Effector memory CD4-positive, alpha-beta T cell (primary cell): ENCODE measurements at regions not wholly inside any gene's neighbourhood (a gene's known extent, or its start where the extent isn't known, plus 50 kb on each side); places are given as distances from the start of the nearest gene placed in this dataset.

ENCODE experiments used
- DNase-seq, 3 donors: peaks; one replicate each; pipeline ENCODE4 v3.0.0-alpha.2; 2020
- H3K27ac ChIP-seq: 2 replicates; pipeline ENCODE4 v1.7.0; 2013; ENCODE audit warnings: mild to moderate bottlenecking, low read length, moderate library complexity; ENCODE audit not compliant: insufficient read depth, poor library complexity, severe bottlenecking
- H3K27me3 ChIP-seq: replicated peaks from 2 replicates; pipeline ENCODE4 v1.7.0; 2013; ENCODE audit warnings: mild to moderate bottlenecking, low read length; ENCODE audit not compliant: insufficient read depth, control insufficient read depth, poor library complexity, severe bottlenecking
- H3K36me3 ChIP-seq: 2 replicates; pipeline ENCODE4 v1.7.0; 2013; ENCODE audit warnings: mild to moderate bottlenecking, low read length, moderate library complexity; ENCODE audit not compliant: control insufficient read depth, insufficient read depth
- H3K4me1 ChIP-seq: 2 replicates; pipeline ENCODE4 v1.7.0; 2013; ENCODE audit warnings: low read length, mild to moderate bottlenecking; ENCODE audit not compliant: control insufficient read depth, insufficient read depth, poor library complexity, severe bottlenecking
- H3K4me3 ChIP-seq: 2 replicates; pipeline ENCODE4 v1.7.0; 2013; ENCODE audit warnings: low read length, low read depth, mild to moderate bottlenecking; ENCODE audit not compliant: insufficient read depth, poor library complexity, severe bottlenecking
- H3K9me3 ChIP-seq: 2 replicates; pipeline ENCODE4 v1.7.0; 2013; ENCODE audit warnings: mild to moderate bottlenecking, low read length, moderate library complexity; ENCODE audit not compliant: control insufficient read depth

DNA sequence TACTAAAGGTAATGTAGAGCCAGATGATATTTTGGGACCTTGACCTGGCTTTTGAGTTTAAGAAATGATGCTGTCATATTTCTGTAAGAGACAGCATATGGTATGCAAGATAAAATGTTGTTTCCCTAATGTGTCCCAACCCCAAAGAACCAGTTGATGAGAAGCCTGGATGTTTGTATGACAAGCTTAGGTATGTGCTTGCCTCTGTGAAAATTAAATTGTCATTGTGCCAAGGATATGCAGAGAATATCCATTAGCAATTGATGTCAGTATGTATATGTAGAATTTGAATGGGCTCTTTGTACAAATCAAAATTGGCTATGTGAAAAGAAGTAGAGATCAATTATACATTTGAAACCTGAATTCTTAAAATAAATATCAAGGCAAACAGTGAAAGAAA lies 650.8 kb upstream of the EYS start:
- H3K36me3 ChIP-seq, result no peaks in the 10 kb centered on the region
- H3K27me3 ChIP-seq, result no peaks in the 10 kb centered on the region
- DNase-seq, result no peak
- H3K4me3 ChIP-seq, result no peak overlapping the region
- no peaks in the 10 kb centered on the region for H3K4me1 ChIP-seq
- no peaks in the 10 kb centered on the region for H3K9me3 ChIP-seq
- H3K27ac ChIP-seq, result no peak overlapping the region

DNA sequence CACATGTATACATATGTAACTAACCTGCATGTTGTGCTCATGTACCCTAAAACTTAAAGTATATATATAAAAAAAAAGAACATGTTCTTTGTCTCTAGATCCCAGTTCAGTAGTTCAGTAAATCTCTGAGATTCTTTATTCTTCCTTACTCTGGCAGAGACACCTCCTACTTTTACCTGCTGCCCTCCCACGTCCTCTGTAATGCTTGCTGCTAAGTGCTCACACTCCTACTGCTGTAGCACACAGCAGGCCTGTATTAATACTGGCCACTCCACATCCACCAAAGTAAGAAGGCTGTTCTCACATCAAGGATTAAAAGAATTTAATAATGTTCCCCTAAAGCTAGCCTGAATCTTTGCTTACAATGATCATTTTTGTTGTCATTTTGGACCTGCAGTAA lies 648.4 kb upstream of the EYS start:
- no peak overlapping the region for H3K4me3 ChIP-seq
- H3K9me3 ChIP-seq, result no peaks in the 10 kb centered on the region
- H3K4me1 ChIP-seq, result no peaks in the 10 kb centered on the region
- no peak for DNase-seq
- no peak overlapping the region for H3K27ac ChIP-seq
- no peaks in the 10 kb centered on the region for H3K36me3 ChIP-seq
- H3K27me3 ChIP-seq, result no peaks in the 10 kb centered on the region

DNA sequence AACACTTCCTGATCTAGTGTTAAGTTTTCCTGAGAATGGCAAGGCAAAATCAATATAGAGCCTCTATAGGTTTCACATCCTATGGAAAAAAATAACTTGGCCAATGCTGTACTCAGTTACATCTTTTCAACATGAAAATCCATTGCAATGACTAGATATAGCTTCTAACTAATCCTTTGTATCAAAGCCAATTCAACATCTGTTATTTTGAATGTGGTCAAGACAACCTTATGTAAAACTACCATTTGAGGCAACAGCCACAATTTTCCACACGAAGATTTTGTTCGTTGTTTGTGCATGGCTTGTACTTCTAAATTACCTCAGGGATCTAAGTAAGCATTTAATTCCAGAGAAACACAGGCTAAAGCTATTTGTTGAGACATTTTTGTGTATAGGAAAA lies 637.8 kb upstream of the EYS start:
- Histone ChIP-seq H3K4me1 (no peaks in the 10 kb centered on the region), H3K9me3 (no peaks in the 10 kb centered on the region)
- DNase-seq, result no peak

DNA sequence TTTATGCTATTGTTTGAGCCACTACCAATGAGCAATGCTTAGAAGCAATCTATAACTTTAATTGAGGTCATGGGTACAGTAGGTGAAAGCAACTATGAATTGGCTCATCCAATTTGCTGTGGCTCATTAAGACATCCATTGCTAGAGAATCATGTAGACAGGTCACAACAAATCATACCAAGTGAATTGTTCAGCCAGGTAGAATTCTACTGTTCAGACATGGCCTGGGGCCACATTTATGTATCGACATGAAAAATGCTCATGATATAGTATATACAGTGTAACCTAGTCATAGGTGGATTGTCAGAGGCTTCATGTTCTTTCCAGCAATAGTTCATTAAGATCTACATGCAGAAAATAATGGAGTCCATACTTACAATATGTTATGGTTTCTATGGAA lies 633.7 kb upstream of the EYS start:
- Histone ChIP-seq H3K27me3 (no peaks in the 10 kb centered on the region), H3K9me3 (no peaks in the 10 kb centered on the region), H3K27ac (no peak overlapping the region), H3K4me1 (no peaks in the 10 kb centered on the region), H3K36me3 (no peaks in the 10 kb centered on the region), H3K4me3 (no peak overlapping the region)
- DNase-seq, result no peak

More for the DNA sequence above, 637.8 kb upstream of the EYS start:
- Histone ChIP-seq H3K27ac (no peak overlapping the region), H3K4me3 (no peak overlapping the region), H3K27me3 (no peaks in the 10 kb centered on the region), H3K36me3 (no peaks in the 10 kb centered on the region)

DNA sequence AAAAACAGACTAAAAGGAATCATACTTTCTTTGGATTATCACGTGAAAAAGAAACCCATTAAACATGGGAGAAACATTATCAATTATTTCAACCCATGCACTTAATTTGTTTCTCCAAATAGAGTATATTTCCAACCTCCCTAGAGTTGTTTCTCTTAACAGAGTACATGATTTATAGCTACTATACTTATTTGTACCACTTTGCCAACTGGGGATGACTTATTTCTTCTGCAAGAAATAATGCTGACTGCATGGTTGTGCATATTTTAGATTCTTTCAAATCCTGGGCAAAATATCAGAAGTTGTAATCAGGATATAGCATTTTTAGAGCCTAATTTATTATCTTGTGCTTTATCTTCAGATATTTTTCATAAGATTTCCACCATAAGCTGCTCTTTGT lies 629.1 kb upstream of the EYS start:
- Histone ChIP-seq H3K9me3 (no peaks in the 10 kb centered on the region), H3K4me1 (no peaks in the 10 kb centered on the region), H3K36me3 (no peaks in the 10 kb centered on the region), H3K27ac (no peak overlapping the region), H3K27me3 (no peaks in the 10 kb centered on the region), H3K4me3 (no peak overlapping the region)
- no peak for DNase-seq

DNA sequence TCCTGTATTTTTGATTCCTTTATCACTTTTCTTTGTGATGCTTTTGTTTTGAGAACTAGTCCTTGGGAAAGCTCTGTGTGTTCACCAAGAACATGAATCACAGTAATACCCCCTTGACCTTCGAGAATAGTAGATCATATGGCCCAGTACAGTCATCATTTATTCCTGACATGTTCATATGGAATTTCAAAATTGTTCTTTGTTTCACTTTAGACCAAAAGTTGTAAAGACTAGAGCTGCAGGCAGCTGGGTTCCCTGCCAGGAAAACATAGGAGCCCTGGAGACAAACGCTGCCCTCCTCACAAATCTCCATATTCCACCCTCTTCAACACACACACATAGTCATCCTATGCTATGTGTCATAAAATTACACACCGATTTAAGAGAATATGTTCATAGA lies 621.2 kb upstream of the EYS start:
- DNase-seq, result no peak
- Histone ChIP-seq H3K36me3 (no peaks in the 10 kb centered on the region), H3K4me1 (no peaks in the 10 kb centered on the region), H3K9me3 (no peaks in the 10 kb centered on the region), H3K27ac (no peak overlapping the region), H3K4me3 (no peak overlapping the region), H3K27me3 (no peaks in the 10 kb centered on the region)

DNA sequence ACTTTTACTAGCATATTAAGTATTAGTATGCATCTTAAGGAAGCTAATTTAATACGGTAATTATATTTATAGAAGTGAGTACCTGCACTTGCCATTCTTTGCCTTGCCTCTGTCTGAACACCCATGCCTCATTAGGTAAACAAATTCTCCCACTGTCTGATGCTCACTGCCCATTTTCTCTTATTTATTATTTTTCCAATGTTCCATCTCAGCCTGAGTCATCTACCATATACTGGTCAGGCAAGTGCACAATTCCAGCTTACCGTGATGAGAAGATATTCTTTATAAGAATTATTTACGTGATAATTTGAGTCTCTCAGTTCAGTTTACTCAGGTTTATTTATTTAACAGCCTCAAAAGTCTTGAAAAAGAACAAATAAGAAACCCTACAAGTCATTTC lies 619.2 kb upstream of the EYS start:
- Histone ChIP-seq H3K27me3 (no peaks in the 10 kb centered on the region), H3K4me3 (no peak overlapping the region), H3K9me3 (no peaks in the 10 kb centered on the region), H3K36me3 (no peaks in the 10 kb centered on the region), H3K27ac (no peak overlapping the region), H3K4me1 (no peaks in the 10 kb centered on the region)
- no peak for DNase-seq

DNA sequence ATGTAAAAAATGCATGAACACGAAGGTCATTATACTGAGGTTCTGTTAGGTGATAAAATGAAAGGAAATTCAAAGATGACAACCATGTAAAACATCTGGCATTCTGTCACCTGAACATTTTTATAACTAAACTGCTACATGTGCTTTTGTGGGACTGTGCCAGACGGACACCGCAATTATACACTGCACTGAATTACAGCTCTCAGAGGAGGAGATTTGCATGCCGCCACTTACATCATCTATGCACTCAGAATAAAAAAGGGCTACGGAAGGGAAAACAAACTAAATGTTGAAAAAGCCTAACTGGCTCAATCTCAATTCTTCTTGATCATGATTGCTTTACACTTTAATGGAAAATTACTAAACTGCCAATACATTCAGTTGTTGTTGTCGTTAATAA lies 614.0 kb upstream of the EYS start:
- H3K9me3 ChIP-seq, result no peaks in the 10 kb centered on the region
- H3K27ac ChIP-seq, result no peak overlapping the region
- no peak for DNase-seq
- H3K27me3 ChIP-seq, result no peaks in the 10 kb centered on the region
- H3K4me1 ChIP-seq, result no peaks in the 10 kb centered on the region
- no peak overlapping the region for H3K4me3 ChIP-seq
- no peaks in the 10 kb centered on the region for H3K36me3 ChIP-seq

DNA sequence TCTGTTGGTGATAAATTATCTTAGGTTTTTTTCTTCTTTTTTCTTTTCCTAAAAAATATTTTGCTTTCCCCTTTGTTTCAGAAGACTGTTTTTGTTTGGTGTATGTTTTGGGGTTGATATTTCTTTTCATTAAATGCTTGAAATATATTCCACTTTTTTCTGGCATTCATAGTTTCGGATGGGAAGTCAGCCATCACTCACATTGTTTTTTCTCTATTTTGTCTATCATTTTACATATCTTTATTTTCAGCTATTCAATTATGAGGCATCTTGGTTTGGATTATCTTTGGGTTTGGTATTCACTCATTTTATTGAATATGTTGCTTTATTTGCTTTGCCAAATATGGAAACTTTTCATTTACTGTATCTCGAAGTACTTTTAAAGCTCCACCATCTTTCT lies 600.5 kb upstream of the EYS start:
- no peak overlapping the region for H3K4me3 ChIP-seq
- no peaks in the 10 kb centered on the region for H3K27me3 ChIP-seq
- no peak overlapping the region for H3K27ac ChIP-seq
- H3K36me3 ChIP-seq, result no peaks in the 10 kb centered on the region
- H3K9me3 ChIP-seq, result no peaks in the 10 kb centered on the region
- H3K4me1 ChIP-seq, result no peaks in the 10 kb centered on the region
- no peak for DNase-seq

DNA sequence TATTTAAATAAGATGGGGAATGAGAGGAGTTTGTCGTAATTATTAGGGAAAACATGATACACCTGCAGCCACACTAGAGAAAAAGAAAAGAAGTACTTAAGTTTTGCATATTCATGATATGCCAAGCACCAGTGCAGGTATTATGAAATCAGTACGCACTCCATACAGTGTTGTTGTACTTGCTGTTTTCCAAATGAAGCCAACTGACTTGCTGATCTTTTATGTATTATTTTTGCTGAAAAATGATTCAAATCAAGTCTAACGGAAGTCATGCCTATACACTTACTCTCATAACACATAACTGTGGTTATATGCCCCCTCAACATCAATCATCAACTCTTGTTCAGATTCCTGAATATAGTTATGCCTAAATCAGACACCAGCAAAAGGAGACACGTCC lies 584.9 kb upstream of the EYS start:
- no peak overlapping the region for H3K4me3 ChIP-seq
- no peaks in the 10 kb centered on the region for H3K27me3 ChIP-seq
- H3K27ac ChIP-seq, result no peak overlapping the region
- peaks cover 3% of the 10 kb centered on the region for H3K9me3 ChIP-seq
- no peaks in the 10 kb centered on the region for H3K4me1 ChIP-seq
- H3K36me3 ChIP-seq, result no peaks in the 10 kb centered on the region
- no peak for DNase-seq

DNA sequence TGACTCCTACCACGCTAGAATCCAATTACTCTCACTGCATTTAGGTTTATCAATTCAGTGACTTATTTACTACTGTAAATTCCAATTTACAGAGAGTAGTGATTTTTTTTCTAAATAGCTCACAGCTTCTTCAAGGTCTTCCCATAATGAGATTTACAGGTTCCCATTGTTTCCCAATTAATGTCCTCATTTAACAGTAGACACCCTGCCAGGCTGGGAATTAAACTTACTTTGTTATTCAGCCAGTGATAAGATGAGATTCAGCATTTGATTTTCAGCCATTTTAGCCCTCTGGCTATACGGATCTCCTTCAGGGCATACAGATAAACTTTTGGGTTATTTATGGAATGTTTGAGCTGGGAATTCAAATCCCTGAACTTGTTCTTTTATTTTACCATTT lies 582.9 kb upstream of the EYS start:
- Histone ChIP-seq H3K27ac (no peak overlapping the region), H3K27me3 (no peaks in the 10 kb centered on the region), H3K9me3 (no peaks in the 10 kb centered on the region), H3K4me1 (no peaks in the 10 kb centered on the region), H3K4me3 (no peak overlapping the region), H3K36me3 (no peaks in the 10 kb centered on the region)
- no peak for DNase-seq
